ENCODE measurements at regions not wholly inside any gene's neighbourhood (a gene's known extent, or its start where the extent isn't known, plus 50 kb on each side); places are given as distances from the start of the nearest gene placed in this dataset.

DNA sequence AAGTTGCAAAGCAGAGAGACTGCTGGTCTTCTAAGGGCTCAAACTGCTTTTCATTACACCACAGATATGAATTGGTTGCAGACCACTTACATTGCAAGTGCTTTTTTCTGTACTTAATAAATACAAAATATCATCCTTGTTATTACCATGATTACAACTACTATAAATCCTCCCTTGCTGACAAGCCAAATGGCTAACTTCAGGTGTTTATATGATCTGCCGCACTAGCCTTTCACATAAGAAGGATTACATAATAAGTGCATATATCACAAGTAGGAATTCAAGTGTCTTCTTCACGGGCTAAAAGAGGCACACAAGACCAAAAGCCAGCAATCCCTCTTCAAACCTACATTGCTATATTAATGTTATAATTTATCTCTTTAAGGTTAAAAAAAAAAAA lies 373.0 kb downstream of the ZEB2 start:
- Mint-ChIP-seq H3K4me3 (no peak overlapping the region), H3K36me3 (ENCODE audit: insufficient read depth in 1 of 3, low read depth in 3 of 3) (no peaks in the 10 kb centered on the region), H3K27me3 (ENCODE audit: low read depth) (no peaks in the 10 kb centered on the region), H3K9me3 (no peaks in the 10 kb centered on the region), H3K27ac (no peak overlapping the region), H3K4me1 (no peaks in the 10 kb centered on the region)
- H3K4ac ChIP-seq (ENCODE audit: low read depth, low read length): no peak overlapping the region
- H3K9me3 ChIP-seq (ENCODE audit: control insufficient read depth, low read depth, low read length): no peaks in the 10 kb centered on the region
- H3K23ac ChIP-seq (ENCODE audit: insufficient read length, low read depth, low read length): no peak overlapping the region
- no peaks in the 10 kb centered on the region for H3K23me2 ChIP-seq (ENCODE audit: insufficient read length, low read depth, low read length, poor library complexity, severe bottlenecking)
- H3K56ac ChIP-seq (ENCODE audit: insufficient read length, low read depth, low read length): no peak overlapping the region
- no peaks in the 10 kb centered on the region for H3K27me3 ChIP-seq (ENCODE audit: insufficient read depth, low read length)
- no peaks in the 10 kb centered on the region for H3K79me2 ChIP-seq (ENCODE audit: insufficient read depth, low read length)
- DNase-seq: no peak
- H2AFZ ChIP-seq (ENCODE audit: low read length): no peak overlapping the region
- H3K14ac ChIP-seq (ENCODE audit: insufficient read depth, low read length): no peak overlapping the region
- no peak overlapping the region for H2BK15ac ChIP-seq (ENCODE audit: low read depth, low read length)
- TF ChIP-seq, protein P1, sequence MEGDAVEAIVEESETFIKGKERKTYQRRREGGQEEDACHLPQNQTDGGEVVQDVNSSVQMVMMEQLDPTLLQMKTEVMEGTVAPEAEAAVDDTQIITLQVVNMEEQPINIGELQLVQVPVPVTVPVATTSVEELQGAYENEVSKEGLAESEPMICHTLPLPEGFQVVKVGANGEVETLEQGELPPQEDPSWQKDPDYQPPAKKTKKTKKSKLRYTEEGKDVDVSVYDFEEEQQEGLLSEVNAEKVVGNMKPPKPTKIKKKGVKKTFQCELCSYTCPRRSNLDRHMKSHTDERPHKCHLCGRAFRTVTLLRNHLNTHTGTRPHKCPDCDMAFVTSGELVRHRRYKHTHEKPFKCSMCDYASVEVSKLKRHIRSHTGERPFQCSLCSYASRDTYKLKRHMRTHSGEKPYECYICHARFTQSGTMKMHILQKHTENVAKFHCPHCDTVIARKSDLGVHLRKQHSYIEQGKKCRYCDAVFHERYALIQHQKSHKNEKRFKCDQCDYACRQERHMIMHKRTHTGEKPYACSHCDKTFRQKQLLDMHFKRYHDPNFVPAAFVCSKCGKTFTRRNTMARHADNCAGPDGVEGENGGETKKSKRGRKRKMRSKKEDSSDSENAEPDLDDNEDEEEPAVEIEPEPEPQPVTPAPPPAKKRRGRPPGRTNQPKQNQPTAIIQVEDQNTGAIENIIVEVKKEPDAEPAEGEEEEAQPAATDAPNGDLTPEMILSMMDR (conservative IDR thresholded peaks at IDR 0.05): no peak
- H3K18ac ChIP-seq (ENCODE audit: insufficient read length, low read depth, low read length): no peak overlapping the region
- H4K5ac ChIP-seq (ENCODE audit: insufficient read length, low read depth, low read length): no peak overlapping the region
- no peak overlapping the region for H2BK120ac ChIP-seq (ENCODE audit: low read depth, low read length, poor library complexity, severe bottlenecking)
- no peak overlapping the region for H2BK20ac ChIP-seq (ENCODE audit: low read depth, low read length, poor library complexity, severe bottlenecking)
- no peak overlapping the region for H2AK5ac ChIP-seq (ENCODE audit: insufficient read length, low read length)
- H4K91ac ChIP-seq (ENCODE audit: insufficient read length, low read depth, low read length): no peak overlapping the region
- H3K79me1 ChIP-seq (ENCODE audit: insufficient read depth, low read depth, low read length, poor library complexity, severe bottlenecking): no peaks in the 10 kb centered on the region
- no peaks in the 10 kb centered on the region for H3K4me1 ChIP-seq (ENCODE audit: insufficient read depth, low read length)
- no peak overlapping the region for H3T11ph ChIP-seq (ENCODE audit: low read length)
- H2BK12ac ChIP-seq (ENCODE audit: insufficient read length, low read depth, low read length): no peak overlapping the region
- no peak overlapping the region for H2BK5ac ChIP-seq (ENCODE audit: insufficient read length, low read length)
- no peak overlapping the region for H4K8ac ChIP-seq (replicated peaks; ENCODE audit: insufficient read length, low read depth, low read length)
- no peak overlapping the region for H3K4me2 ChIP-seq (ENCODE audit: insufficient read depth, insufficient read length, low read length)
- H4K20me1 ChIP-seq (ENCODE audit: control insufficient read depth, insufficient read depth, insufficient read length): no peaks in the 10 kb centered on the region
- H3K9ac ChIP-seq (ENCODE audit: extremely low read depth, insufficient read length, low read length): no peak overlapping the region
- no peak overlapping the region for H3K27ac ChIP-seq (ENCODE audit: insufficient read length, low read depth, low read length)
- no CpG with 5 or more reads among the region's 2 CpGs for WGBS (ENCODE audit: extremely low coverage, insufficient read length, low lambda C conversion rate)

Data from H9 (cell line).